ENCODE measurements at regions not wholly inside any gene's neighbourhood (a gene's known extent, or its start where the extent isn't known, plus 50 kb on each side); places are given as distances from the start of the nearest gene placed in this dataset.

- Histone ChIP-seq H3K79me2 (replicated peaks; ENCODE audit: insufficient read depth) (0 out of 2 replicates have a peak, but pooled peaks cover 19% of the 10 kb centered on the region), H3K9me2 (ENCODE audit: insufficient read depth) (no peaks in the 10 kb centered on the region), H4K20me1 (replicated peaks; ENCODE audit: insufficient read depth) (no peaks in the 10 kb centered on the region), H3K27me3 (ENCODE audit: insufficient read depth) (no peaks in the 10 kb centered on the region), H3K27ac (ENCODE audit: low read depth) (no peak overlapping the region), H3F3A (replicated peaks; ENCODE audit: low read depth) (no peaks in the 10 kb centered on the region), H3K4me2 (0 out of 2 replicates have a peak overlapping the region, but pooled peaks have one; percentile 44), H3K36me3 (ENCODE audit: insufficient read depth) (no peaks in the 10 kb centered on the region), H3K4me3 (no peak overlapping the region), H3K4me1 (ENCODE audit: insufficient read depth) (peaks cover 17% of the 10 kb centered on the region), H2AFZ (no peak overlapping the region)
- H3K27me3 Mint-ChIP-seq (ENCODE audit: insufficient read depth, low read depth, poor library complexity) = no peaks in the 10 kb centered on the region
- ATAC-seq = no peak
- no peaks in the 10 kb centered on the region for H3K36me3 Mint-ChIP-seq (ENCODE audit: low read depth)
- peaks cover 2% of the 10 kb centered on the region; the same call in 1 of the 3 replicates for H3K9me3 Mint-ChIP-seq
- no peak for DNase-seq (ENCODE audit: low spot score)
- H3K4me3 Mint-ChIP-seq = no peak overlapping the region
- H3K27ac Mint-ChIP-seq = no peak overlapping the region
- TF ChIP-seq REST (IDR thresholded peaks at IDR 0.05; ENCODE audit: unreplicated experiment) (no peak), CREB1 (CRISPR knock-in tag; IDR thresholded peaks at IDR 0.05; ENCODE audit: low read depth) (no peak), POLR2AphosphoS5 (IDR thresholded peaks at IDR 0.05; ENCODE audit: low read depth) (no peak), STAT1 (IDR thresholded peaks at IDR 0.05; ENCODE audit: unreplicated experiment) (no peak), ZNF331 (CRISPR knock-in tag; IDR thresholded peaks at IDR 0.05; ENCODE audit: low read depth) (no peak), ETS1 (IDR thresholded peaks at IDR 0.05) (no peak), JUNB (IDR thresholded peaks at IDR 0.05; ENCODE audit: unreplicated experiment) (no peak), NANOG (IDR thresholded peaks at IDR 0.05; ENCODE audit: borderline replicate concordance) (no peak), EZH2phosphoT487 (IDR thresholded peaks at IDR 0.05; ENCODE audit: unreplicated experiment) (no peak), CTCF (conservative IDR thresholded peaks at IDR 0.05; ENCODE audit: low read depth in 2 of 2) (no peak), EZH2 (IDR thresholded peaks at IDR 0.05; ENCODE audit: low read depth, unreplicated experiment) (no peak)
- TF ChIP-seq, protein P1, sequence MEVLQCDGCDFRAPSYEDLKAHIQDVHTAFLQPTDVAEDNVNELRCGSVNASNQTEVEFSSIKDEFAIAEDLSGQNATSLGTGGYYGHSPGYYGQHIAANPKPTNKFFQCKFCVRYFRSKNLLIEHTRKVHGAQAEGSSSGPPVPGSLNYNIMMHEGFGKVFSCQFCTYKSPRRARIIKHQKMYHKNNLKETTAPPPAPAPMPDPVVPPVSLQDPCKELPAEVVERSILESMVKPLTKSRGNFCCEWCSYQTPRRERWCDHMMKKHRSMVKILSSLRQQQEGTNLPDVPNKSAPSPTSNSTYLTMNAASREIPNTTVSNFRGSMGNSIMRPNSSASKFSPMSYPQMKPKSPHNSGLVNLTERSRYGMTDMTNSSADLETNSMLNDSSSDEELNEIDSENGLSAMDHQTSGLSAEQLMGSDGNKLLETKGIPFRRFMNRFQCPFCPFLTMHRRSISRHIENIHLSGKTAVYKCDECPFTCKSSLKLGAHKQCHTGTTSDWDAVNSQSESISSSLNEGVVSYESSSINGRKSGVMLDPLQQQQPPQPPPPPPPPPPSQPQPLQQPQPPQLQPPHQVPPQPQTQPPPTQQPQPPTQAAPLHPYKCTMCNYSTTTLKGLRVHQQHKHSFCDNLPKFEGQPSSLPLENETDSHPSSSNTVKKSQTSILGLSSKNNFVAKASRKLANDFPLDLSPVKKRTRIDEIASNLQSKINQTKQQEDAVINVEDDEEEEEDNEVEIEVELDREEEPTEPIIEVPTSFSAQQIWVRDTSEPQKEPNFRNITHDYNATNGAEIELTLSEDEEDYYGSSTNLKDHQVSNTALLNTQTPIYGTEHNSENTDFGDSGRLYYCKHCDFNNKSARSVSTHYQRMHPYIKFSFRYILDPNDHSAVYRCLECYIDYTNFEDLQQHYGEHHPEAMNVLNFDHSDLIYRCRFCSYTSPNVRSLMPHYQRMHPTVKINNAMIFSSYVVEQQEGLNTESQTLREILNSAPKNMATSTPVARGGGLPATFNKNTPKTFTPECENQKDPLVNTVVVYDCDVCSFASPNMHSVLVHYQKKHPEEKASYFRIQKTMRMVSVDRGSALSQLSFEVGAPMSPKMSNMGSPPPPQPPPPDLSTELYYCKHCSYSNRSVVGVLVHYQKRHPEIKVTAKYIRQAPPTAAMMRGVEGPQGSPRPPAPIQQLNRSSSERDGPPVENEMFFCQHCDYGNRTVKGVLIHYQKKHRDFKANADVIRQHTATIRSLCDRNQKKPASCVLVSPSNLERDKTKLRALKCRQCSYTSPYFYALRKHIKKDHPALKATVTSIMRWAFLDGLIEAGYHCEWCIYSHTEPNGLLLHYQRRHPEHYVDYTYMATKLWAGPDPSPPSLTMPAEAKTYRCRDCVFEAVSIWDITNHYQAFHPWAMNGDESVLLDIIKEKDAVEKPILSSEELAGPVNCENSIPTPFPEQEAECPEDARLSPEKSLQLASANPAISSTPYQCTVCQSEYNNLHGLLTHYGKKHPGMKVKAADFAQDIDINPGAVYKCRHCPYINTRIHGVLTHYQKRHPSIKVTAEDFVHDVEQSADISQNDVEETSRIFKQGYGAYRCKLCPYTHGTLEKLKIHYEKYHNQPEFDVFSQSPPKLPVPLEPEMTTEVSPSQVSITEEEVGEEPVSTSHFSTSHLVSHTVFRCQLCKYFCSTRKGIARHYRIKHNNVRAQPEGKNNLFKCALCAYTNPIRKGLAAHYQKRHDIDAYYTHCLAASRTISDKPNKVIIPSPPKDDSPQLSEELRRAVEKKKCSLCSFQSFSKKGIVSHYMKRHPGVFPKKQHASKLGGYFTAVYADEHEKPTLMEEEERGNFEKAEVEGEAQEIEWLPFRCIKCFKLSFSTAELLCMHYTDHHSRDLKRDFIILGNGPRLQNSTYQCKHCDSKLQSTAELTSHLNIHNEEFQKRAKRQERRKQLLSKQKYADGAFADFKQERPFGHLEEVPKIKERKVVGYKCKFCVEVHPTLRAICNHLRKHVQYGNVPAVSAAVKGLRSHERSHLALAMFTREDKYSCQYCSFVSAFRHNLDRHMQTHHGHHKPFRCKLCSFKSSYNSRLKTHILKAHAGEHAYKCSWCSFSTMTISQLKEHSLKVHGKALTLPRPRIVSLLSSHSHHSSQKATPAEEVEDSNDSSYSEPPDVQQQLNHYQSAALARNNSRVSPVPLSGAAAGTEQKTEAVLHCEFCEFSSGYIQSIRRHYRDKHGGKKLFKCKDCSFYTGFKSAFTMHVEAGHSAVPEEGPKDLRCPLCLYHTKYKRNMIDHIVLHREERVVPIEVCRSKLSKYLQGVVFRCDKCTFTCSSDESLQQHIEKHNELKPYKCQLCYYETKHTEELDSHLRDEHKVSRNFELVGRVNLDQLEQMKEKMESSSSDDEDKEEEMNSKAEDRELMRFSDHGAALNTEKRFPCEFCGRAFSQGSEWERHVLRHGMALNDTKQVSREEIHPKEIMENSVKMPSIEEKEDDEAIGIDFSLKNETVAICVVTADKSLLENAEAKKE (CRISPR knock-in tag; IDR thresholded peaks at IDR 0.05) = no peak
- peaks cover 12% of the 10 kb centered on the region for H3K4me1 Mint-ChIP-seq
Measured at GRCh38 chr2:156215656-156216055, 116.9 kb downstream of the NR4A2 start.

Data from GM23338 (cell line).